ENCODE measurements at regions not wholly inside any gene's neighbourhood (a gene's known extent, or its start where the extent isn't known, plus 50 kb on each side); places are given as distances from the start of the nearest gene placed in this dataset.
"Not testable (repeated sequence)": the region's sequence is repeated elsewhere in the genome, so short reads cannot be mapped to it uniquely, and the experiment has no call there.

- DNase-seq (ENCODE audit: low spot score), result peak; percentile 42
Measured at GRCh38 chr10:111598433-111599059, 521.7 kb downstream of the ADRA2A start.

- no peak for DNase-seq (ENCODE audit: low spot score)
Measured at GRCh38 chr10:111599943-111600342, 523.1 kb downstream of the ADRA2A start.

GRCh38 chr10:111600772-111601171 lies 523.9 kb downstream of the ADRA2A start:
- DNase-seq (ENCODE audit: low spot score), result no peak

GRCh38 chr10:111612273-111612672 lies 535.4 kb downstream of the ADRA2A start:
- no peak for DNase-seq (ENCODE audit: low spot score)

GRCh38 chr10:111634191-111634590 lies 549.4 kb downstream of the GPAM start:
- DNase-seq (ENCODE audit: low spot score), result no peak

GRCh38 chr10:111646021-111646420 lies 537.5 kb downstream of the GPAM start:
- DNase-seq (ENCODE audit: low spot score), result no peak

GRCh38 chr10:111648046-111648445 lies 535.5 kb downstream of the GPAM start:
- no peak for DNase-seq (ENCODE audit: low spot score)

GRCh38 chr10:111649080-111649479 lies 534.5 kb downstream of the GPAM start:
- DNase-seq (ENCODE audit: low spot score), result not testable (repeated sequence)

- DNase-seq (ENCODE audit: low spot score), result no peak
Measured at GRCh38 chr10:111650088-111650487, 533.5 kb downstream of the GPAM start.

GRCh38 chr10:111656066-111656465 lies 527.5 kb downstream of the GPAM start:
- DNase-seq (ENCODE audit: low spot score), result no peak

GRCh38 chr10:111677759-111678158 lies 505.8 kb downstream of the GPAM start:
- no peak for DNase-seq (ENCODE audit: low spot score)

- DNase-seq (ENCODE audit: low spot score), result no peak
Measured at GRCh38 chr10:111686796-111687195, 496.8 kb downstream of the GPAM start.

- no peak for DNase-seq (ENCODE audit: low spot score)
Measured at GRCh38 chr10:111698711-111699110, 484.9 kb downstream of the GPAM start.

- DNase-seq (ENCODE audit: low spot score), result no peak
Measured at GRCh38 chr10:111703986-111704385, 479.6 kb downstream of the GPAM start.

- DNase-seq (ENCODE audit: low spot score), result no peak
Measured at GRCh38 chr10:111705021-111705420, 478.5 kb downstream of the GPAM start.

GRCh38 chr10:111706331-111706730 lies 477.2 kb downstream of the GPAM start:
- DNase-seq (ENCODE audit: low spot score), result no peak

GRCh38 chr10:111707076-111707475 lies 476.5 kb downstream of the GPAM start:
- DNase-seq (ENCODE audit: low spot score), result no peak

- DNase-seq (ENCODE audit: low spot score), result no peak
Measured at GRCh38 chr10:111709603-111710002, 474.0 kb downstream of the GPAM start.

- no peak for DNase-seq (ENCODE audit: low spot score)
Measured at GRCh38 chr10:111716032-111716431, 467.5 kb downstream of the GPAM start.

GRCh38 chr10:111724121-111724520 lies 459.4 kb downstream of the GPAM start:
- no peak for DNase-seq (ENCODE audit: low spot score)

- no peak for DNase-seq (ENCODE audit: low spot score)
Measured at GRCh38 chr10:111725050-111725449, 458.5 kb downstream of the GPAM start.

- DNase-seq (ENCODE audit: low spot score), result no peak
Measured at GRCh38 chr10:111732166-111732785, 451.3 kb downstream of the GPAM start.

- DNase-seq (ENCODE audit: low spot score), result no peak
Measured at GRCh38 chr10:111739125-111739873, 444.3 kb downstream of the GPAM start.

GRCh38 chr10:111739874-111740139 lies 443.8 kb downstream of the GPAM start:
- no peak for DNase-seq (ENCODE audit: low spot score)

Measured in CD4-positive, alpha-beta T cell treated with Interleukin-15 for 4 hours (primary cell).